OCI-LY7 (cell line): ENCODE measurements at regions not wholly inside any gene's neighbourhood (a gene's known extent, or its start where the extent isn't known, plus 50 kb on each side); places are given as distances from the start of the nearest gene placed in this dataset.

Experiments
- BruUV-seq: library from RNA; stranded (reverse); fragments of 400-500 nt; replicated peaks from 2 replicates; lab custom pipeline; 2021; lab: Mats Ljungman, UMichigan
- CTCF ChIA-PET: fragments of 300-600 bp; sonication (Branson Sonifier 250); formaldehyde crosslinking; loops from one replicate; lab custom pipeline; 2022; ENCODE audit warnings: antibody characterized with exemption; ENCODE audit not compliant: unreplicated experiment; lab: Charles Lee
- POLR2A ChIA-PET: fragments of 300-600 bp; sonication (Branson Sonifier 250); formaldehyde crosslinking; loops from one replicate; lab custom pipeline; 2022; ENCODE audit warnings: antibody characterized with exemption; lab: Charles Lee
- DNase-seq: peaks from one replicate; pipeline ENCODE4 v3.0.0-alpha.2; 2015; ENCODE audit warnings: low spot score
- H2AFZ ChIP-seq: fragments of 200-600 bp; sonication (generic), shearing (Covaris generic); 2 replicates; pipeline ENCODE4 v1.6.1; 2014; ENCODE audit warnings: mild to moderate bottlenecking, antibody characterized with exemption, low read length, moderate library complexity
- H3K27ac ChIP-seq: fragments of 200-600 bp; sonication (generic); 2 replicates; pipeline ENCODE4 v1.5.1; 2014; ENCODE audit warnings: mixed run types, low read depth, mild to moderate bottlenecking, moderate library complexity, low read length, inconsistent platforms; ENCODE audit not compliant: poor library complexity, severe bottlenecking
- H3K36me3 ChIP-seq: fragments of 200-600 bp; sonication (generic); 2 replicates; pipeline ENCODE4 v1.6.1; 2014; ENCODE audit warnings: mild to moderate bottlenecking, antibody characterized with exemption, low read length, moderate library complexity, mixed read lengths; ENCODE audit not compliant: insufficient read depth
- H3K4me1 ChIP-seq: fragments of 200-600 bp; sonication (generic); 2 replicates; pipeline ENCODE4 v1.5.1; 2014; ENCODE audit warnings: mild to moderate bottlenecking, low read length; ENCODE audit not compliant: insufficient read depth, poor library complexity, severe bottlenecking
- H3K4me2 ChIP-seq: fragments of 200-600 bp; sonication (generic); 2 replicates; pipeline ENCODE4 v1.6.1; 2014; ENCODE audit warnings: mild to moderate bottlenecking, low read length
- H3K4me3 ChIP-seq: fragments of 200-600 bp; sonication (generic); 2 replicates; pipeline ENCODE4 v1.5.1; 2014; ENCODE audit warnings: mild to moderate bottlenecking, low read depth, low read length; ENCODE audit not compliant: poor library complexity, severe bottlenecking
- H3K79me2 ChIP-seq: fragments of 200-600 bp; sonication (generic); 2 replicates; pipeline ENCODE4 v1.6.1; 2016; ENCODE audit warnings: low read depth, mild to moderate bottlenecking, low read length, moderate library complexity, mixed read lengths; ENCODE audit not compliant: insufficient read depth
- H3K9me2 ChIP-seq: fragments of 200-600 bp; sonication (generic); 2 replicates; pipeline ENCODE4 v1.6.1; 2016; ENCODE audit warnings: mild to moderate bottlenecking, low read length, mixed read lengths; ENCODE audit not compliant: insufficient read depth
- H3K9me3 ChIP-seq: fragments of 200-600 bp; sonication (generic); 2 replicates; pipeline ENCODE4 v1.6.1; 2014; ENCODE audit warnings: mild to moderate bottlenecking, mixed run types, low read length, mixed read lengths
- H4K20me1 ChIP-seq: fragments of 200-600 bp; sonication (generic); 2 replicates; pipeline ENCODE4 v1.6.1; 2014; ENCODE audit warnings: mild to moderate bottlenecking, antibody characterized with exemption, low read length, moderate library complexity, mixed read lengths; ENCODE audit not compliant: insufficient read depth
- CTCF ChIP-seq: fragments of 200-600 bp; sonication (generic); conservative IDR thresholded peaks from 2 replicates; pipeline ENCODE4 v1.5.1; 2014; ENCODE audit warnings: mild to moderate bottlenecking, antibody characterized with exemption, low read length, moderate library complexity, mixed read lengths
- EZH2phosphoT487 ChIP-seq: fragments of 200-600 bp; sonication (generic); IDR thresholded peaks from 2 replicates; pipeline ENCODE4 v1.6.1; 2018; ENCODE audit warnings: low read depth, borderline replicate concordance, mild to moderate bottlenecking, mixed run types, antibody characterized with exemption, low read length, moderate library complexity, mixed read lengths
- intact Hi-C: fragments of 100-400 bp; cut with micrococcal nuclease; formaldehyde crosslinking; loops from one replicate; pipeline ENCODE4 v1.10.0; 2022; ENCODE audit not compliant: unreplicated experiment

- TF ChIP-seq EZH2phosphoT487: no peak
- TF ChIP-seq CTCF: peak; percentile 42
- H4K20me1 ChIP-seq: no peaks in the 10 kb centered on the region
- intact Hi-C loops: no loop called here
These were observed 773.4 kb downstream of the BRINP1 start for GRCh38 chr9:118595719-118596305.

GRCh38 chr9:118596374-118597015 is 772.7 kb downstream of the BRINP1 start:
- TF ChIP-seq CTCF: no peak
- no peak for TF ChIP-seq EZH2phosphoT487
- Histone ChIP-seq H3K4me1 (no peaks in the 10 kb centered on the region), H3K27ac (no peak overlapping the region), H2AFZ (no peak overlapping the region), H3K9me2 (no peaks in the 10 kb centered on the region), H3K4me3 (no peak overlapping the region), H4K20me1 (no peaks in the 10 kb centered on the region), H3K36me3 (no peaks in the 10 kb centered on the region), H3K4me2 (no peak overlapping the region), H3K9me3 (no peaks in the 10 kb centered on the region), H3K79me2 (no peaks in the 10 kb centered on the region)
- DNase-seq: no peak
- no TSS peak for BruUV-seq
- POLR2A ChIA-PET: no interaction called here
- intact Hi-C loops: no loop called here
- CTCF ChIA-PET: no interaction called here

More at GRCh38 chr9:118595719-118596305, 773.4 kb downstream of the BRINP1 start:
- DNase-seq: peak; percentile 5
- Histone ChIP-seq H3K9me2 (no peaks in the 10 kb centered on the region), H2AFZ (no peak overlapping the region), H3K9me3 (no peaks in the 10 kb centered on the region), H3K4me1 (no peaks in the 10 kb centered on the region), H3K4me3 (no peak overlapping the region), H3K4me2 (no peak overlapping the region), H3K79me2 (no peaks in the 10 kb centered on the region), H3K36me3 (no peaks in the 10 kb centered on the region), H3K27ac (no peak overlapping the region)
- POLR2A ChIA-PET: interaction anchor here (0.6 kb wide), 1 partner anchor 1112 kb away, joined by 4 read pairs; no protein-coding TSS in a partner anchor
- CTCF ChIA-PET: no interaction called here
- no TSS peak for BruUV-seq

DNA sequence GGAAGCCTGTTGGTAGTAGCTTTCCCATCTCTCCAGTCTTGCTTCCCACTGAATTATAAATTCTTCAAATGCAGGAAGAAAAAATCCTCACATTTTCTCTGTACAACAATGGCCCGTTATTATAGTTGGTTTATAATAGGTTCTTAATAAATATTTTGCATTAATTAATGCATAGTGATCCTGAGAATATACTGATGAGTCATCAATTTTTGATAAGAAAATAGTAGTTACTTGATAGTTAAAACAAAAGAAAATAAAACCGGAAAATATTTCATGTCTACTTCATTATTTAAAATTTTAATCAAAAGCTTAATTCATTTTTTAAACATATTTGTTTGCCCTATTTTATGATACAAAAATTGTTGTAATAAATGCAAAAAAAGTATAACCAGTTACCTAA is 762.6 kb downstream of the BRINP1 start:
- no peak overlapping the region for H3K4me3 ChIP-seq
- no peak for TF ChIP-seq CTCF
- no peak for TF ChIP-seq EZH2phosphoT487
- H3K79me2 ChIP-seq: no peaks in the 10 kb centered on the region
- BruUV-seq: no TSS peak
- ChIA-PET CTCF (no interaction called here), POLR2A (interaction anchor here (0.6 to 1.0 kb wide), 2 partner anchors 9 to 14 kb away, joined by 3 read pairs; no protein-coding TSS in a partner anchor)
- no peaks in the 10 kb centered on the region for H4K20me1 ChIP-seq
- no peak overlapping the region for H3K4me2 ChIP-seq
- H3K9me3 ChIP-seq: no peaks in the 10 kb centered on the region
- no peaks in the 10 kb centered on the region for H3K9me2 ChIP-seq
- no peak overlapping the region for H3K27ac ChIP-seq
- H3K36me3 ChIP-seq: no peaks in the 10 kb centered on the region
- no peaks in the 10 kb centered on the region for H3K4me1 ChIP-seq
- intact Hi-C loops: no loop called here
- DNase-seq: no peak
- no peak overlapping the region for H2AFZ ChIP-seq
